GM23248 (cell line): ENCODE measurements at regions not wholly inside any gene's neighbourhood (a gene's known extent, or its start where the extent isn't known, plus 50 kb on each side); places are given as distances from the start of the nearest gene placed in this dataset.
"Not testable (repeated sequence)": the region's sequence is repeated elsewhere in the genome, so short reads cannot be mapped to it uniquely, and the experiment has no call there.

ENCODE experiments used
- DNase-seq: peaks from one replicate; pipeline ENCODE4 v3.0.0-alpha.2; 2015
- H2AFZ ChIP-seq: fragments of 200-600 bp; sonication (generic); 2 replicates; pipeline ENCODE4 v1.6.1; 2016; ENCODE audit warnings: antibody characterized with exemption
- H3F3A ChIP-seq: fragments of 200-600 bp; sonication (generic); 2 replicates; pipeline ENCODE4 v1.6.1; 2016; ENCODE audit warnings: mild to moderate bottlenecking, antibody characterized with exemption, mixed run types; ENCODE audit not compliant: insufficient read depth
- H3K27ac ChIP-seq: fragments of 200-600 bp; sonication (generic); 2 replicates; pipeline ENCODE4 v1.5.1; 2016; ENCODE audit warnings: mild to moderate bottlenecking
- H3K27me3 ChIP-seq: fragments of 200-600 bp; sonication (generic); replicated peaks from 2 replicates; pipeline ENCODE4 v1.6.1; 2016; ENCODE audit warnings: mild to moderate bottlenecking; ENCODE audit not compliant: insufficient read depth
- H3K36me3 ChIP-seq: fragments of 200-600 bp; sonication (generic); 2 replicates; pipeline ENCODE4 v1.6.1; 2016; ENCODE audit warnings: low read depth, mild to moderate bottlenecking
- H3K4me1 ChIP-seq: fragments of 200-600 bp; sonication (generic); 2 replicates; pipeline ENCODE4 v1.6.1; 2016; ENCODE audit warnings: mild to moderate bottlenecking; ENCODE audit not compliant: insufficient read depth
- H3K4me2 ChIP-seq: fragments of 200-600 bp; sonication (generic); one replicate; pipeline ENCODE4 v1.6.1; 2016; ENCODE audit warnings: mild to moderate bottlenecking; ENCODE audit not compliant: unreplicated experiment
- H3K4me3 ChIP-seq: fragments of 200-600 bp; sonication (generic); 2 replicates; pipeline ENCODE4 v1.5.1; 2016; ENCODE audit warnings: mild to moderate bottlenecking
- H3K79me2 ChIP-seq: fragments of 200-600 bp; sonication (generic); 2 replicates; pipeline ENCODE4 v1.6.1; 2016; ENCODE audit warnings: mild to moderate bottlenecking; ENCODE audit not compliant: insufficient read depth
- H3K9ac ChIP-seq: fragments of 200-600 bp; sonication (generic); 2 replicates; pipeline ENCODE4 v1.6.1; 2016; ENCODE audit warnings: mild to moderate bottlenecking
- H3K9me2 ChIP-seq: fragments of 200-600 bp; sonication (generic); 2 replicates; pipeline ENCODE4 v1.6.1; 2016; ENCODE audit warnings: mixed run types, mild to moderate bottlenecking, moderate library complexity; ENCODE audit not compliant: insufficient read depth
- H3K9me3 ChIP-seq: fragments of 200-600 bp; sonication (generic); one replicate; pipeline ENCODE4 v1.6.1; 2017; ENCODE audit warnings: low read depth
- H4K20me1 ChIP-seq: fragments of 200-600 bp; sonication (generic); 2 replicates; pipeline ENCODE4 v1.6.0; 2016; ENCODE audit not compliant: insufficient read depth
- EZH2 ChIP-seq: fragments of 200-600 bp; sonication (generic); IDR thresholded peaks from 2 replicates; pipeline ENCODE4 v1.6.1; 2018; ENCODE audit warnings: antibody characterized with exemption, mild to moderate bottlenecking; ENCODE audit not compliant: insufficient read depth, poor library complexity, severe bottlenecking
- EZH2phosphoT487 ChIP-seq: fragments of 200-600 bp; sonication (generic); IDR thresholded peaks from 2 replicates; pipeline ENCODE4 v1.6.1; 2018; ENCODE audit warnings: antibody characterized with exemption, moderate library complexity, mild to moderate bottlenecking, low read depth; ENCODE audit not compliant: insufficient read depth
- WGBS, 2 experiments: methylation state at CpG; one replicate each; pipeline ENCODE4 v1.1.6; 2015 to 2017; ENCODE audit warnings: low lambda C conversion rate in 2 of 2, low coverage in 1 of 2; ENCODE audit errors: missing lambda C conversion rate in 2 of 2; 5-methylcytosine and 5-hydroxymethylcytosine counted together
- in situ Hi-C: fragments of 300-500 bp; cut with MboI; formaldehyde crosslinking; loops from 2 replicates; pipeline ENCODE4 v1.15.0; 2020

DNA sequence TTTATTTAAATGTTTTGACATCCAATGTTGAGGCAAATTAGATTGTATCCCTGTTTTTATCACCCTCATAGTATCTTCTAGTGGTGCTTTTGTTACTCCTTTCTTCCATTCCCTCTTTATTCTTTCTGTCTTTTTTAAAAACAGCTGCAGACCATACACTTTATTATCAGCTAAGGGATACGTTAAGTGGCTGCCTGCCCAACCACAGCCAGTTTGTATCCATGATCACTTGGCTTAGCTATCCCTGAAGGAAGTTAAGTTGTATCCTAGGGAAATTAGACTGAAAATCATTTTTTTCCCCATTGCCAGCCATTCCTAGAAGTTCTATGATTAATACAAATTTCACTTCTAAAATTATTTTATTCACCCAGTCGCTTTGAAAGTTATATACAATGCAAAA lies 1032.7 kb downstream of the NR2F1-AS1 start:
- H3F3A ChIP-seq: peaks cover 31% of the 10 kb centered on the region
- DNase-seq: no peak

DNA sequence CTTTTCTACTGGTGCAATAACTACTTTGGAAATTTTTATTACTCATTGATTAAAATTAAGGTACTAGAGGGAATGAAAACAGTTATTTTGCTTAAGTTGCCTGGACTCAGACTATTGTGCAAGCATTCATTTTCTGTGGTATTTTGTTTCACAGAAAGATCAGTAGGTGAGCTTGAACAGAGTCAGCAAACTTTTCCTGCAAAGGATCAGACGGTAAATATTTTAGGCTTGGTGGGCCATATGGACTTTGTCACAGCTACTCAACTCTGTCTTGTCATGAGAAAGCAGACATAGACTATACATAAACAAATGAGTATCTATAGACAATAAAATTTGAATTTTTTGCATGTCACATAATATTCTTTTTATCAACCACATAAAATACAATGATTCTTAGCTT lies 1036.4 kb downstream of the NR2F1-AS1 start:
- H3K9me2 ChIP-seq: no peaks in the 10 kb centered on the region
- H3K9ac ChIP-seq: no peak overlapping the region
- H3F3A ChIP-seq: peaks cover 28% of the 10 kb centered on the region
- H3K4me3 ChIP-seq: no peak overlapping the region
- TF ChIP-seq EZH2phosphoT487 (no peak), EZH2 (no peak)
- peak overlapping the region; percentile 49; the same call in 1 of the 2 replicates for H2AFZ ChIP-seq
- no peaks in the 10 kb centered on the region for H3K27me3 ChIP-seq
- no peaks in the 10 kb centered on the region for H3K9me3 ChIP-seq
- peak; percentile 50 for DNase-seq
- H3K27ac ChIP-seq: peak overlapping the region; percentile 47
- 29 to 46% methylated on average over 1 of the region's 1 CpG for WGBS, 2 experiments
- no peaks in the 10 kb centered on the region for H4K20me1 ChIP-seq
- H3K36me3 ChIP-seq: no peaks in the 10 kb centered on the region
- peak overlapping the region; percentile 49 for H3K4me2 ChIP-seq
- H3K4me1 ChIP-seq: peaks cover 25% of the 10 kb centered on the region
- no peaks in the 10 kb centered on the region for H3K79me2 ChIP-seq
- in situ Hi-C loops: no loop called here

More for the DNA sequence above, 1032.7 kb downstream of the NR2F1-AS1 start:
- in situ Hi-C loops: no loop called here
- no peak overlapping the region for H3K4me3 ChIP-seq
- no peaks in the 10 kb centered on the region for H4K20me1 ChIP-seq
- H3K27ac ChIP-seq: no peak overlapping the region
- H2AFZ ChIP-seq: no peak overlapping the region
- TF ChIP-seq EZH2phosphoT487 (no peak), EZH2 (no peak)
- peaks cover 36% of the 10 kb centered on the region for H3K4me1 ChIP-seq
- no peaks in the 10 kb centered on the region for H3K9me2 ChIP-seq
- H3K4me2 ChIP-seq: no peak overlapping the region
- no peaks in the 10 kb centered on the region for H3K27me3 ChIP-seq
- no peaks in the 10 kb centered on the region for H3K9me3 ChIP-seq
- H3K36me3 ChIP-seq: no peaks in the 10 kb centered on the region
- WGBS, 2 experiments: 53 to 61% methylated on average over 2 of the region's 2 CpGs
- no peaks in the 10 kb centered on the region for H3K79me2 ChIP-seq
- H3K9ac ChIP-seq: no peak overlapping the region

DNA sequence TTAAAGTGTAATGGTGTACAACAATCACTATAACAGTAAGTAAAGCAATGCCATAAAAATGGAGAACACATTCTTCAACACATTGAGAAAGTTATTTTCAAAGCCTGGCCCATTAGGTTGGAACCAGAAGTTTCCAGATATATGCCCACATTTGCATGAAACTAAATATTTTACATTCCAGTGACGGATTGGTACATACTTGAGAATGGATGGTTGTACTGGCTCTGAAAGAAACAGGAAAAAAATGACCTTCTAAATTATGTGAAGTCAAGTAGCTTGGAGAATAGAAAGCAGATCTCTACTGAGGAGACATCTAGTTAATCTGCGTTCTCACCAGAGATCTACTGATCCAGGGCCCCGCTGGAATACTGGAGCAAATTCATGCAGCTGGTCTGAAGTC lies 1037.0 kb downstream of the NR2F1-AS1 start:
- Histone ChIP-seq H3K9me2 (no peaks in the 10 kb centered on the region), H3K4me3 (0 out of 2 replicates have a peak overlapping the region, but pooled peaks have one; percentile 12), H3K27ac (peak overlapping the region; percentile 47), H3K9ac (peak overlapping the region; percentile 13; the same call in 1 of the 2 replicates), H3K27me3 (no peaks in the 10 kb centered on the region), H2AFZ (peak overlapping the region; percentile 49), H3K4me1 (peaks cover 25% of the 10 kb centered on the region), H3K79me2 (no peaks in the 10 kb centered on the region), H4K20me1 (no peaks in the 10 kb centered on the region), H3K36me3 (no peaks in the 10 kb centered on the region), H3K4me2 (peak overlapping the region; percentile 49), H3K9me3 (no peaks in the 10 kb centered on the region), H3F3A (peaks cover 28% of the 10 kb centered on the region)
- WGBS, 2 experiments: 12 to 24% methylated on average over 3 of the region's 3 CpGs
- DNase-seq: peak; percentile 42
- in situ Hi-C loops: no loop called here
- no peak for TF ChIP-seq EZH2
- TF ChIP-seq EZH2phosphoT487: no peak

DNA sequence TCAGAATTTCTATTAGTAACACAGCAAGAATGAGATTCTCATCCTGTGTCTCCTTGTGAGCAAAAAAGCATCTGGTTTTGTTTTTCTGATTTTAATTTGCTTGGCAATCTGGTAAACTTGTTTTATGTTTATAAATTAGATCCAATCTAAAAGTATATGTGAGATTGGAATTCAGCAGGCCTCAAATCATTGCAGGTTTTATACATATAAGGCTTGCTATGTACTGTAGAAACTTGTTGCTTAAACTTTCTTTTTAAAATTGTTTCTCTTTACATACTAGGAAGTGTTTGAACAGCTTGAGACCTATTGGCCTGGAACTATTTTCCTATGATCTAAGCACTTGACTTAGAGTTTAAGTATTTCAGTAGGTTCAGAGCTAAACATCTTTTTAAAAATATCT lies 1037.8 kb downstream of the NR2F1-AS1 start:
- peak; percentile 41 for DNase-seq

GRCh38 chr5:92542017-92542416 lies 1039.0 kb downstream of the NR2F1-AS1 start:
- H3K4me3 ChIP-seq, H3K9me3 ChIP-seq, H3K27ac ChIP-seq, H3K27me3 ChIP-seq, H4K20me1 ChIP-seq, H3K4me2 ChIP-seq, H3K9me2 ChIP-seq, H2AFZ ChIP-seq, in situ Hi-C loops, H3K36me3 ChIP-seq, H3K9ac ChIP-seq, H3K79me2 ChIP-seq, DNase-seq: not testable (repeated sequence)
- WGBS, 2 experiments: 94 to 100% methylated on average over 1 of the region's 1 CpG
- Histone ChIP-seq H3F3A (peaks cover 28% of the 10 kb centered on the region), H3K4me1 (peaks cover 25% of the 10 kb centered on the region)

More for the DNA sequence above, 1037.8 kb downstream of the NR2F1-AS1 start:
- H3K79me2 ChIP-seq: no peaks in the 10 kb centered on the region
- H3K27me3 ChIP-seq: no peaks in the 10 kb centered on the region
- H3K4me3 ChIP-seq: peak overlapping the region; percentile 12; the same call in 1 of the 2 replicates
- TF ChIP-seq EZH2: no peak
- TF ChIP-seq EZH2phosphoT487: no peak
- in situ Hi-C loops: no loop called here
- peak overlapping the region; percentile 47 for H3K27ac ChIP-seq
- H3K9ac ChIP-seq: no peak overlapping the region
- no peaks in the 10 kb centered on the region for H3K9me2 ChIP-seq
- peak overlapping the region; percentile 49 for H3K4me2 ChIP-seq
- H4K20me1 ChIP-seq: no peaks in the 10 kb centered on the region
- no peaks in the 10 kb centered on the region for H3K36me3 ChIP-seq
- no peaks in the 10 kb centered on the region for H3K9me3 ChIP-seq
- H2AFZ ChIP-seq: peak overlapping the region; percentile 49
- peaks cover 28% of the 10 kb centered on the region for H3F3A ChIP-seq
- peaks cover 25% of the 10 kb centered on the region for H3K4me1 ChIP-seq
